ENCODE measurements at regions not wholly inside any gene's neighbourhood (a gene's known extent, or its start where the extent isn't known, plus 50 kb on each side); places are given as distances from the start of the nearest gene placed in this dataset.

GRCh38 chr14:106488291-106488690, 961.9 kb downstream of the TMEM121 start:
- Histone ChIP-seq H3K27ac (no peak overlapping the region), H3K4me3 (no peak overlapping the region), H3K9me3 (no peaks in the 10 kb centered on the region), H3K4me2 (no peak overlapping the region), H3K4me1 (no peaks in the 10 kb centered on the region)
- POLR2A ChIA-PET = no interaction called here
- WGBS (ENCODE audit: missing lambda C conversion rate) = 4% methylated on average over 1 of the region's 1 CpG
- DNase-seq (ENCODE audit: low read depth in 1 of 2, low spot score in 1 of 2) (no peak), FAIRE-seq (no peak), ATAC-seq (no peak)
- CTCF ChIA-PET = no interaction called here
- TF ChIP-seq MYC (IDR thresholded peaks at IDR 0.05; ENCODE audit: borderline replicate concordance, low read length) (no peak), CEBPB (IDR thresholded peaks at IDR 0.05) (no peak), BHLHE40 (IDR thresholded peaks at IDR 0.05; ENCODE audit: low read depth, low read length) (no peak), NPAS2 (CRISPR knock-in tag; IDR thresholded peaks at IDR 0.05; ENCODE audit: borderline replicate concordance) (no peak), JUN (IDR thresholded peaks at IDR 0.05) (no peak)

DNA sequence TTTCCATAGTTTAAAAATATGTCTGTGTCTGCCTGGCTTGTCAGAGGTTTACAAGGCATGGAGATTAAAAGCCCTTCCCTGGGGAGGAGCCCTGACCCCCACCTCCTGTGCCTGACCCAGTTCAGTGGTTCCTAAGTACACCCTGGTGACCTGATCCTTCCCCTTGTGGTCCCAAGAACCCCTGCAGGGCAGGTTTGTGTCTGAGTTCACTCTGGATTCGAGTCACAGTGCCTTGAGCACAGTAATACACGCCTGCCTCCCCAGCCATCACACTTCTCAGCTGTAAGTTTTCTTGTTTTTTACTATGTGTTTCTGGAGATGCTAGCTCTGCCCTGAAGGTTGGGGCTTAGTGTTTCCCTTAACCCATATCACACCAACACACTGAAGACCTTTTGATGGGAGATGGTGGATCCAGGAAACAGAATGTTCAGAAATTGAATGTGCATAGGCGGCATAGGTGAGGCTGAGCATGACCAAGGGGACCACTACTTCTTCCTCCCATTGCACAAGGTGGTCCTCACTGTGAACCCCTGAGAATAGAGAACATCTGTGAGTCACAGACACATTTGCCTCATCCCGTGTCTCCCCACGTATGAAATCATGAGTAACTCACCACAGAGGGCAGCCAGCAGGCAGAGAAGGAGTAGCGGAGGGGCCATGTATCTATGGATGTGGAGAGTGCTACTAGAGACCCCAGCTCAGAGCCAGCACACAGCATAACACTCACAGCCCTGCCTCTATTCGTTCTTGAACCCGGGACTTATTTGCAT, 962.9 kb downstream of the TMEM121 start:
- ChIA-PET CTCF (interaction anchor here (1.5 kb wide), 1 partner anchor 12 kb away, joined by 5 read pairs; no protein-coding TSS in a partner anchor), POLR2A (no interaction called here)
- no peak overlapping the region for H3K4me3 ChIP-seq
- 4% methylated on average over 8 of the region's 8 CpGs for WGBS (ENCODE audit: missing lambda C conversion rate)
- DNase-seq (ENCODE audit: low read depth in 1 of 2, low spot score in 1 of 2) (no peak), FAIRE-seq (no peak), ATAC-seq (no peak)
- no peak for TF ChIP-seq SREBF2 (IDR thresholded peaks at IDR 0.05)
- no peak for TF ChIP-seq RFX5 (IDR thresholded peaks at IDR 0.05)
- no peak for TF ChIP-seq RARB (CRISPR knock-in tag; IDR thresholded peaks at IDR 0.05)
- TF ChIP-seq, protein P1, sequence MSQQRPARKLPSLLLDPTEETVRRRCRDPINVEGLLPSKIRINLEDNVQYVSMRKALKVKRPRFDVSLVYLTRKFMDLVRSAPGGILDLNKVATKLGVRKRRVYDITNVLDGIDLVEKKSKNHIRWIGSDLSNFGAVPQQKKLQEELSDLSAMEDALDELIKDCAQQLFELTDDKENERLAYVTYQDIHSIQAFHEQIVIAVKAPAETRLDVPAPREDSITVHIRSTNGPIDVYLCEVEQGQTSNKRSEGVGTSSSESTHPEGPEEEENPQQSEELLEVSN (IDR thresholded peaks at IDR 0.05; ENCODE audit: borderline replicate concordance, low read depth) = no peak
- TF ChIP-seq ZFP36 (IDR thresholded peaks at IDR 0.05; ENCODE audit: borderline replicate concordance, partially characterized antibody) = no peak
- no peak for TF ChIP-seq CHD4 (IDR thresholded peaks at IDR 0.05; ENCODE audit: borderline replicate concordance)
- no peak for TF ChIP-seq PHF8 (IDR thresholded peaks at IDR 0.05; ENCODE audit: borderline replicate concordance, low read depth)
- TF ChIP-seq, protein P2, sequence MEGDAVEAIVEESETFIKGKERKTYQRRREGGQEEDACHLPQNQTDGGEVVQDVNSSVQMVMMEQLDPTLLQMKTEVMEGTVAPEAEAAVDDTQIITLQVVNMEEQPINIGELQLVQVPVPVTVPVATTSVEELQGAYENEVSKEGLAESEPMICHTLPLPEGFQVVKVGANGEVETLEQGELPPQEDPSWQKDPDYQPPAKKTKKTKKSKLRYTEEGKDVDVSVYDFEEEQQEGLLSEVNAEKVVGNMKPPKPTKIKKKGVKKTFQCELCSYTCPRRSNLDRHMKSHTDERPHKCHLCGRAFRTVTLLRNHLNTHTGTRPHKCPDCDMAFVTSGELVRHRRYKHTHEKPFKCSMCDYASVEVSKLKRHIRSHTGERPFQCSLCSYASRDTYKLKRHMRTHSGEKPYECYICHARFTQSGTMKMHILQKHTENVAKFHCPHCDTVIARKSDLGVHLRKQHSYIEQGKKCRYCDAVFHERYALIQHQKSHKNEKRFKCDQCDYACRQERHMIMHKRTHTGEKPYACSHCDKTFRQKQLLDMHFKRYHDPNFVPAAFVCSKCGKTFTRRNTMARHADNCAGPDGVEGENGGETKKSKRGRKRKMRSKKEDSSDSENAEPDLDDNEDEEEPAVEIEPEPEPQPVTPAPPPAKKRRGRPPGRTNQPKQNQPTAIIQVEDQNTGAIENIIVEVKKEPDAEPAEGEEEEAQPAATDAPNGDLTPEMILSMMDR (IDR thresholded peaks at IDR 0.05) = no peak
- no peak for TF ChIP-seq ZNF302 (CRISPR knock-in tag; IDR thresholded peaks at IDR 0.05)
- no peak for TF ChIP-seq NPAS2 (CRISPR knock-in tag; IDR thresholded peaks at IDR 0.05; ENCODE audit: borderline replicate concordance)
- TF ChIP-seq HOXA7 (CRISPR knock-in tag; IDR thresholded peaks at IDR 0.05) = no peak
- no peak for TF ChIP-seq GATA3 (IDR thresholded peaks at IDR 0.05; ENCODE audit: borderline replicate concordance)
- TF ChIP-seq RCOR1 (IDR thresholded peaks at IDR 0.05; ENCODE audit: low read depth, low read length) = no peak
- TF ChIP-seq, protein P3, sequence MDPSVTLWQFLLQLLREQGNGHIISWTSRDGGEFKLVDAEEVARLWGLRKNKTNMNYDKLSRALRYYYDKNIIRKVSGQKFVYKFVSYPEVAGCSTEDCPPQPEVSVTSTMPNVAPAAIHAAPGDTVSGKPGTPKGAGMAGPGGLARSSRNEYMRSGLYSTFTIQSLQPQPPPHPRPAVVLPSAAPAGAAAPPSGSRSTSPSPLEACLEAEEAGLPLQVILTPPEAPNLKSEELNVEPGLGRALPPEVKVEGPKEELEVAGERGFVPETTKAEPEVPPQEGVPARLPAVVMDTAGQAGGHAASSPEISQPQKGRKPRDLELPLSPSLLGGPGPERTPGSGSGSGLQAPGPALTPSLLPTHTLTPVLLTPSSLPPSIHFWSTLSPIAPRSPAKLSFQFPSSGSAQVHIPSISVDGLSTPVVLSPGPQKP (IDR thresholded peaks at IDR 0.05; ENCODE audit: low read depth, low read length) = no peak
- TF ChIP-seq, protein P4, sequence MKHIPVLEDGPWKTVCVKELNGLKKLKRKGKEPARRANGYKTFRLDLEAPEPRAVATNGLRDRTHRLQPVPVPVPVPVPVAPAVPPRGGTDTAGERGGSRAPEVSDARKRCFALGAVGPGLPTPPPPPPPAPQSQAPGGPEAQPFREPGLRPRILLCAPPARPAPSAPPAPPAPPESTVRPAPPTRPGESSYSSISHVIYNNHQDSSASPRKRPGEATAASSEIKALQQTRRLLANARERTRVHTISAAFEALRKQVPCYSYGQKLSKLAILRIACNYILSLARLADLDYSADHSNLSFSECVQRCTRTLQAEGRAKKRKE (CRISPR knock-in tag; IDR thresholded peaks at IDR 0.05; ENCODE audit: low read depth) = no peak
- H3K4me2 ChIP-seq = no peak overlapping the region
- no peak overlapping the region for H3K27ac ChIP-seq
- H3K9me3 ChIP-seq = no peaks in the 10 kb centered on the region
- H3K4me1 ChIP-seq = no peaks in the 10 kb centered on the region
